C4-2B (cell line): ENCODE measurements at regions not wholly inside any gene's neighbourhood (a gene's known extent, or its start where the extent isn't known, plus 50 kb on each side); places are given as distances from the start of the nearest gene placed in this dataset.

Source experiments
- CTCF ChIP-seq: fragments of 450-650 bp; conservative IDR thresholded peaks from 2 replicates; pipeline ENCODE4 v1.5.1; 2017; ENCODE audit warnings: mild to moderate bottlenecking
- ZFX ChIP-seq: fragments of 450-650 bp; IDR thresholded peaks from 2 replicates; pipeline ENCODE4 v1.6.1; 2017

GRCh38 chr9:115230924-115231515, 113.1 kb upstream of the TNC start:
- TF ChIP-seq CTCF = no peak
- TF ChIP-seq ZFX = no peak
